Right cardiac atrium (tissue), 5 donors: ENCODE measurements at regions not wholly inside any gene's neighbourhood (a gene's known extent, or its start where the extent isn't known, plus 50 kb on each side); places are given as distances from the start of the nearest gene placed in this dataset.
A peak's percentile ranks its signal among the peaks of the same experiment; 100 is the strongest.
"Not testable (repeated sequence)": the region's sequence is repeated elsewhere in the genome, so short reads cannot be mapped to it uniquely, and the experiment has no call there.

ENCODE experiments used
- ATAC-seq, 2 donors: fragments of 200-7000 bp; cut with Tn5 transposase; one replicate each; pipeline versions ENCODE4 v1.8.0 to v1.9.1; 2020; ENCODE audit warnings: moderate library complexity in 2 of 2, mild to moderate bottlenecking in 1 of 2
- DNase-seq, 3 donors: peaks; one replicate each; pipeline ENCODE4 v3.0.0-alpha.2; 2020
- H3K27ac ChIP-seq: one replicate; pipeline ENCODE4 v1.5.1; 2013; ENCODE audit warnings: mild to moderate bottlenecking, low read length, control low read depth, moderate library complexity
- H3K27me3 ChIP-seq: one replicate; pipeline ENCODE4 v1.6.1; 2013; ENCODE audit not compliant: control insufficient read depth, insufficient read depth
- H3K4me1 ChIP-seq: one replicate; pipeline ENCODE4 v1.6.1; 2013; ENCODE audit warnings: low read length; ENCODE audit not compliant: control insufficient read depth, insufficient read depth
- H3K4me3 ChIP-seq: one replicate; pipeline ENCODE4 v1.5.1; 2013; ENCODE audit warnings: low read length, control low read depth
- H3K9me3 ChIP-seq: one replicate; pipeline ENCODE4 v1.6.1; 2013; ENCODE audit warnings: low read length; ENCODE audit not compliant: control insufficient read depth
- WGBS: extraction: QIAGEN DNeasy Blood & Tissue Kit; methylation state at CpG from one replicate; pipeline ENCODE4 v1.1.7; 2013; 5-methylcytosine and 5-hydroxymethylcytosine counted together
- intact Hi-C, 4 donors: fragments of 100-400 bp; cut with DNase I; formaldehyde crosslinking; loops; one replicate each; pipeline versions ENCODE4 v1.11.0 to v1.14.0; 2022 to 2023
- donor health status: healthy with polysubstance abuse.
- donor health status: DM: no; HTN: yes; CAD: no.
- donor health status: DM: no; HTN: no; CAD: no.
- donor health status: DM: no; HTN: yes; CAD: no; lungs with severe emphysema.
- donor health status: DM: yes; HTN: yes; CAD: no.

DNA sequence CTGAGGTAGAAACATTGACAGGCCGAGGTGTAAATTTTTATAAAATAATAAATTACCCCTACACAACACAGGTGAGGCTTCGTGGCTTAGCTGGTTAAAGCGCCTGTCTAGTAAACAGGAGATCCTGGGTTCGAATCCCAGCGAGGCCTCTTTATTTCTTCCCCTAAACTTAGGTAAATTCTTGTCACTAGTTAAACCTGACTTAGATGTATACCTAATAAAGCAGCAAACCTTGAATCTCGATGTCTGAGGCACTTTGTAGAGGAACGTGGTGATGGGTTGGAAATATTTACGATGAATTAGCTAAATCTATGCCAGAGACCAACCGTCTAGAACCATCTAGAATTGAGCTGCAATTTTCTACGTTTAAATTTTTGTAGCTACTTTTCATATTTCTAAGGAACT is 185.6 kb downstream of the OR2B2 start:
- intact Hi-C loops: no loop called here
- no peak for ATAC-seq
- Histone ChIP-seq H3K27me3 (no peaks in the 10 kb centered on the region), H3K9me3 (no peaks in the 10 kb centered on the region), H3K4me1 (no peaks in the 10 kb centered on the region), H3K4me3 (no peak overlapping the region), H3K27ac (no peak overlapping the region)
- no peak for DNase-seq
- 63% methylated on average over 10 of the region's 10 CpGs for WGBS

DNA sequence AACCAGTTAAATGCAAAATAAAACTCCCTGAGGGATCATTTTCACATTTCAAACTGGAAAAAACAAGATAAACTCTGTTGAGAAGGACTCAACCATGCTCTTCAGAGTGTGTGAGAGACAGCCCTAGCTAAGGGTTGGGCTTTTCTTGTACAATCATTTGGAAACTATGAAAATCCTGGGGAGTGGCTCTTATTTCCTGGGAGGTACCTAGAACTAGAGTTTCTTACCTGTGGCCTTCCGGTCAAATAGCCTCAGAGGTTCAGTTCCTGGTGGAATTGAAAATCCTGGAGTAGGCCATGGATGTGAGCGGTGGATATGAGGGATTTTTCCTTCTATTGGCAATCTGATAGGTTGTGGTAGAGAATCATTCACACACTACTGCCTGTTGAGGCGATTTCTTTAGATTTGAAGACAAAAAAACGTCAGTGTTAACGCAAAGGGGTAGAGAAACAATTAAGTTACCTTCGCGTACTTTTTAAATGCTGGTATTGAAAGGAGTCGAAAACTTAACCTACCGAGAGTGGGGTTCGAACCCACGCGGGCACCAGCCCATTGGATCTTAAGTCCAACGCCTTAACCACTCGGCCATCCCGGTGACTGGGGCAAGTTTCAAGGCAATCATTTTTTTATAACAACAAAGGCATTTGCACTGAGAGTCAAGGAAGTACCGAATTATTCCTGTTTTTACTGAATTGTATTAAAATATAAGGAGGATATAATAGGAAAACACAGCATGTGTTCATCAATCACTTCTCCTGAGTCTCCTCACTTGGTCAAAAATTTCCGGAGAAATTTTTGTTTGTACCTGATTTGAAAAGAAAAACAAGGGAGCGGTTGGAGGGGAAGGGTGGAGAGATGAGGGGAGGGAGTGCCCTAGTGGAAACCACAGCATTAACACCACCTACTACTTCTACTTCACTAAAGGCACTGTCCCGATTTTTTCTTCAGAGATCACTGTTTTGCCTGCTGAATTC is 191.3 kb downstream of the OR2B2 start:
- 31% methylated on average over 19 of the region's 19 CpGs for WGBS
- H3K9me3 ChIP-seq: no peaks in the 10 kb centered on the region
- H3K4me3 ChIP-seq: no peak overlapping the region
- peaks cover 2% of the 10 kb centered on the region for H3K27me3 ChIP-seq
- no peak for DNase-seq
- intact Hi-C loops: no loop called here
- no peak overlapping the region for H3K27ac ChIP-seq
- H3K4me1 ChIP-seq: no peaks in the 10 kb centered on the region
- no peak for ATAC-seq

DNA sequence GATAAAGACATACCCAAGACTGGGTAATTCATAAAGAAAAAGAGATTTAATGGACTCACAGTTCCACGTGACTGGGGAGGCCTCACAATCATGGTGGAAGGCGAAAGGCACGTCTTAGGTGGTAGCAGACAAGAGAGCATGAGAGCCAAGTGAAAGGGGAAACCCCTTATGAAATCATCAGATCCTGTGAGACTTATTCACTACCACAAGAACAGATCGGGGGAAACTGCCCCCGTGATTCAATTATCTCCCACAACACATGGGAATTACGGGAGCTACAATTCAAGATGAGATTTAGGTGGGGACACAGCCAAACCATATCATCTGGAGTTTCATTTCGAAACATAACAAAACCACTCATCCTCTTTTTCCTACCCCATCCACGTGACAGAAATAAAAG is 193.2 kb downstream of the OR2B2 start:
- H3K4me3 ChIP-seq, intact Hi-C loops, ATAC-seq, DNase-seq, H3K4me1 ChIP-seq, H3K9me3 ChIP-seq, H3K27me3 ChIP-seq, H3K27ac ChIP-seq: not testable (repeated sequence)
- 65% methylated on average over 8 of the region's 8 CpGs for WGBS

DNA sequence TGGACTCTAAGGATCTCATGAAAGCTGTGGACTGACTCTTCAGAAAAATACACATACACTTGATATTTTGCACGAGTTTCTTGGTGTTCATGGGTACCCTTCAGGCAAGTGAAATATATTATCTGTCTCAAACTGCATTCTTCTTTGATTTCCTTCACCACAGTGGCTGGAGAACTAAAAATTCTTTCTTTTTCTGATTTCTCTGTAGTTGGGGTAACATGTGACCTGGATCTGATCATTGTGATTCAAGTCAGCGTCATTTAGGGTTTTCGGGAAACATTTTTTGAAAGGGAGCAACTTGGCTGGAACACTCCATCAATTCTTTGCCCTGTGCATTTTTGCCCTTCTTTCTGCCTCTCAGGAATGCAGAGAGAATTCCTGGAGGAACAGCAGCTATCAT is 205.8 kb downstream of the OR2B2 start:
- WGBS: 95% methylated on average over 3 of the region's 3 CpGs
- H3K9me3 ChIP-seq: no peaks in the 10 kb centered on the region
- no peak for DNase-seq
- no peak overlapping the region for H3K27ac ChIP-seq
- no peaks in the 10 kb centered on the region for H3K27me3 ChIP-seq
- H3K4me3 ChIP-seq: no peak overlapping the region
- no peak for ATAC-seq
- H3K4me1 ChIP-seq: no peaks in the 10 kb centered on the region
- intact Hi-C loops: no loop called here

DNA sequence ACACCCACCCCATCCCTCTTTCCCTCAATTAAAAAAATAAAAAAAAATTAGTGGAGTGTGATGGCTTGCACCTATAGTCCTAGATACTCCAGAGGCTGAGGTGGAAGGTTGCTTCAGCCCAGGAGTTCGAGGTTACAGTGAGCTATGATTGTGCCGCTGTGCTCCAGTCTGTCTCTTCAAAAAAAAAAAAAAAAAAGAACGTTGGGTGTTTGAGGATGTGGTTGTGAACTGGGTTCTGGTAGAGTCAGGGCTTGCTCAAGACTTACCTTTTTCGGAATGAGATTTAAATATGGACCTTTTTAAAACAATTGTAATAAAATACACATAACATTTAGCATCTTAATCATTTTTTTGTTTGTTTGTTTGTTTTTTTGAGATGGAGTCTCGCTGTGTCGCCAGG is 211.9 kb downstream of the OR2B2 start:
- no peaks in the 10 kb centered on the region for H3K27me3 ChIP-seq
- intact Hi-C loops: no loop called here
- ATAC-seq: no peak

DNA sequence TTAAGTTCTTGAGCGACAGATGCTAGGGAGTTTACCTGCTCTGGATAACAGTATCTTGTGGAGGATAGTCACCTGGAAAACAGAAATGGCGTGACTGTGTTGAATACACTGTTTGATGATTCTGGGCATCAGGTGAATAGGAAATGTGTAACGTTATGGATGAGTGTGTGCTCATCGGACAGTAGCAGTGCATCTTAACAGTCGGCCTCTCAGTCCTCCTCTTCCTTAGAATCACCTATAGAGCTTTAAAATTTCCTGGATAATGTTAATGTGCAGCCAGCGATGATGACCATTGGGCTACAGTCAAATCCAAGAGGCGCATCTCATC is 217.7 kb downstream of the OR2B2 start:
- Histone ChIP-seq H3K27me3 (no peaks in the 10 kb centered on the region), H3K4me1 (peaks cover 2% of the 10 kb centered on the region), H3K27ac (no peak overlapping the region), H3K4me3 (peak overlapping the region; percentile 56), H3K9me3 (no peaks in the 10 kb centered on the region)
- ATAC-seq (no peak), DNase-seq (no peak)
- 45% methylated on average over 7 of the region's 7 CpGs for WGBS
- intact Hi-C loops: no loop called here

More for the DNA sequence above, 211.9 kb downstream of the OR2B2 start:
- Histone ChIP-seq H3K4me3 (no peak overlapping the region), H3K9me3 (no peaks in the 10 kb centered on the region), H3K4me1 (no peaks in the 10 kb centered on the region), H3K27ac (no peak overlapping the region)
- WGBS: 86% methylated on average over 6 of the region's 6 CpGs
- no peak for DNase-seq

DNA sequence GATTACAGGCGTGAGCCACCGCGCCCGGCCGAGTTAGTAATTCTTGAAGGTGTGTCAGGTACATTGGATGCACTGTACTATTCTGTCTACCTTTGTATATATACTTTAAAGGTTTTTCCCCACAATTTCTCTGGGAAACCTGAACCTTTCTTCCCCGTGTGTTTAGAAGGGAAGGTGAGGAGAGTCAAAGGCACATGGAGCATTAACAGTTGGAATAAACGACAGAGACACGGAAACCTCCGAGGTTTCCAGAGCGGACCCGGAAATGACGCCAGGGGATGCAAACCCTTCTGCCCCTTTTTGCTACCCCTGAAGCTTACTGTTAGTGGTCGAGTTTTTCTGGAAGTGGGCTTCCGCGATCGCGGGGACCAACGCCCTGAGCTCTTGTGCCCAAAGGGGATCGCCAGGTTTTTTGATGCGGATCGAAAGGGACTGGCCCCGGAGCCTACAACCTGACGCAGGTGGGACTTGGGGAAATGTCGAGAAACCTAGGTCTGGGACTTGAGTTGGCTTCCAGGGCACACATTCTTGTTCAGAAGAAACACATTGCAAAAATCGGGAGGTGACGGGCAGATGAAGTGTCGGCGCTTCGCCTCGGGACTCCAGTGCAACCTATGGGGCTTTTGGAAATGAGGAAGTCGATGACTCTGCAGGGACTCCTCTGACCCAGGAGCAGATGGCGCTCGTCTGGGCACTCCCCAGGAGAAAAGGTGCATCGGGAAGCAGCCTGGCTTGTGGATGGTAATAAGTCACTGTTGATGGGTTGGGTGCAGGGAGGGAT is 218.2 kb downstream of the OR2B2 start:
- H3K9me3 ChIP-seq: no peaks in the 10 kb centered on the region
- H3K4me1 ChIP-seq: peaks cover 2% of the 10 kb centered on the region
- 1% methylated on average over 34 of the region's 34 CpGs for WGBS
- H3K4me3 ChIP-seq: peak overlapping the region; percentile 56
- H3K27ac ChIP-seq: no peak overlapping the region
- intact Hi-C loops: no loop called here
- DNase-seq (no peak), ATAC-seq (no peak)
- no peaks in the 10 kb centered on the region for H3K27me3 ChIP-seq

DNA sequence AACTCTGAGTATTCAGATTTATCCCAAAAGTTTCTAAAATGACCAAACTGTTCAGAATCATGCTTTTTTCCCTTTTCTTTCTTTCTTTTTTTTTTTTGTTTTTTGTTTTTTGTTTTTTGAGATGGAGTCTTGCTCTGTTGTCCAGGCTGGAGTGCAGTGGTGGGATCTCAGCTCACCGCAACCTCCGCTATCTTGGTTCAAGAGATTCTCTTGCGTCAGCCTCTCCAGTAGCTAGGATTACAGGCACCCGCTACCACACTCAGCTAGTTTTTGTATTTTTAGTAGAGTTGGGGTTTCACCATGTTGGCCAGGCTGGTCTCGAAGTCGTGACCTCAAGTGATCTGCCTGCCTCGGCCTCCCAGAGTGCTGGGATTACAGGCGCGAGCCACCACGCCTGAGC is 219.2 kb upstream of the ZNF184 start:
- WGBS: 95% methylated on average over 10 of the region's 10 CpGs

DNA sequence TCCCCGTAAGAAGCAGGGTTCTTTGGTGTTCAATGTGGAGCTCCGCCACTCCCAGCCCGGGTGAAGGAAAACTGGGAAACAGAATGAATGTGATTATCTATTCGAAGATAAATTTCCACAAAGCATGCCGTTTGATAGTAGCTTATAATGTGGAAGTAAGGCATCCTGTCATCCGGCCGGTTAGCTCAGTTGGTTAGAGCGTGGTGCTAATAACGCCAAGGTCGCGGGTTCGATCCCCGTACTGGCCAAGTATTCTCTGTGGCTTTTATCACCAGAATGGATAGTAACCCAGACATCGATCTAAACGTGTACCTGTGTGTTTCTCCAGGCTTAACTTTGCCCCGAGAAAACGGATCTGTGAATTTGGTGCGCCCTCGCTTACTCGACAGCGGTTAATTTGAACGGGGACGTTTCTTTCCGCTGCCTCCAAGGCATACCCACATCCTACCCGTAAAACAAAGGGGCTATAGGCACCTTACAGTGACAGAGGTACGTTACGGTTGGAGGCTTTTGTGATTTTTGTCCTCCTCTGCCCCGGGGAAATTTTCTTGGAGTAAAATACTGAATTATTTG is 215.2 kb upstream of the ZNF184 start:
- 2% methylated on average over 28 of the region's 28 CpGs for WGBS

More for the DNA sequence above, 219.2 kb upstream of the ZNF184 start:
- H3K27ac ChIP-seq, H3K4me1 ChIP-seq, ATAC-seq, H3K27me3 ChIP-seq, H3K4me3 ChIP-seq, H3K9me3 ChIP-seq, intact Hi-C loops, DNase-seq: not testable (repeated sequence)

DNA sequence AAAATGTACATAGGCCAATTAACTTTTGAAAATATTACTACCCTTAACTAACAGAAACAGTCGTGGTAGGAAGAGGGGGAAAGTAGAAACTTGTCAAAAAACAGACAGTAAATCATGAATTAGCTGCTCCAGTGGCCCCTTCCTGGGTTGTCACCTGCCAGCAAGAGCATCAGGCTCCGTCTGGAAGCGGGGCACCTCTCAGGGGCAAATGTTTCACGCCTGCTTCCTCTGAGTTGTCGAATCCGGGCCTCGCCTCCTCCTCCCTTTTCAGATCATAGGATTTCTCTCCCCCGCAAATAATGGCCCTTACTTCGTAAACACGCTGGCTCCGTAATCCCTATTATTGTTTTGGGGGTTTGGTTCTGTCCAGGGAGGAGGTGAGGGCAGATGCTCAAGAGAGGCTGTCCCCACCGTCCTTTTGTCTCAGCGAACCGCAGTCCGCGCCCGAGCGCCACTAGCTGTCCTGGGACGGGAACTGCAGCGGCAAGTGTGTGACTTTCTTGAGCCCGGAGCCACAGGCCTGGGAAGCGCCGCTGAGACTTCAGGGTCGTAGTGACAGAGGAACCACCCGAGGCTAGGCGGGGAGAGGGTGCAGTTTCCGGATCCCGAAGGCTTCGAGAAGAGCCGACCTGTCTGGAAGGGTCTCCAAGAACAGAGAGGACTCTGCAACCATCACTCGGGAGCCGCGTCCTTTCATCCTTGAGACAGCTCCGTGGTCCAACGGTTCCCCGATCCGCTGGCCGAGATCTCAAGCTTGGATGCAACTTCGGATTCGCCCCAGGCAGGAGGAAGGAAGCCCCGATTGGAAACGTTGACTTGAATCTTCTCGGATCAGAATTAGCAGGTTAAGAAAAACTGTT is 214.5 kb upstream of the ZNF184 start:
- Histone ChIP-seq H3K4me3 (peak overlapping the region; percentile 68), H3K4me1 (no peaks in the 10 kb centered on the region), H3K27ac (peak overlapping the region; percentile 19), H3K9me3 (no peaks in the 10 kb centered on the region), H3K27me3 (no peaks in the 10 kb centered on the region)
- peak; percentile 86 to 91 for ATAC-seq
- intact Hi-C loops: no loop called here
- DNase-seq: peak; percentile 69 to 85 (median 81)
- 2% methylated on average over 43 of the region's 43 CpGs for WGBS

More for the DNA sequence above, 215.2 kb upstream of the ZNF184 start:
- Histone ChIP-seq H3K4me3 (peak overlapping the region; percentile 68), H3K9me3 (no peaks in the 10 kb centered on the region), H3K27ac (peak overlapping the region; percentile 19), H3K27me3 (no peaks in the 10 kb centered on the region), H3K4me1 (no peaks in the 10 kb centered on the region)
- ATAC-seq (peak; percentile 91 to 97), DNase-seq (peak; percentile 61 to 81 (median 77))
- intact Hi-C loops: no loop called here
